Fibroblast of gingiva (primary cell): ENCODE measurements at regions not wholly inside any gene's neighbourhood (a gene's known extent, or its start where the extent isn't known, plus 50 kb on each side); places are given as distances from the start of the nearest gene placed in this dataset.
"Not testable (repeated sequence)": the region's sequence is repeated elsewhere in the genome, so short reads cannot be mapped to it uniquely, and the experiment has no call there.

ENCODE experiments used
- DNase-seq: peaks from one replicate; pipeline ENCODE4 v3.0.0-alpha.2; 2011; ENCODE audit warnings: low read depth

GRCh38 chr4:186481998-186482790 lies 73.2 kb downstream of the MTNR1A start:
- DNase-seq, result no peak

GRCh38 chr4:186475202-186475601 lies 80.2 kb downstream of the MTNR1A start:
- no peak for DNase-seq

DNA sequence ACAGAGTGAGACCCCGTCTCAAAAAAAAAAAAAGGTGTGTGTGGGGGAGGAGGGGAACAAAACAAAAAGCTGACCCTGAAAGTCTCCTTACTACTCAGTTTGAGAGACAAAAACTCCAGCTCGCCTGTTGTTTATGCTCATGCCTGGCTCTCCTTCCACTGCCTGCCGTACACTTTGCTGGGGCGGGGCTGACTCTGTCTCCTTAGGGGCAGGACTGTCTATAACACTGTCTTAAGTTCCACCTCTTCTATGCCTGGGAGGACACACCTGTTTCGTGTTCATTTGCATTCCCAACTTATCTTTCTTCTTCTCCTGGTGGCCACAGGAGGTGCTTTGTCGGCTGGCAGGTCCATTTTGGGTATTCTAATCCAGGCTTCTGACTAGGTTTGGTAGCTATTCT lies 81.4 kb downstream of the MTNR1A start:
- DNase-seq, result no peak

DNA sequence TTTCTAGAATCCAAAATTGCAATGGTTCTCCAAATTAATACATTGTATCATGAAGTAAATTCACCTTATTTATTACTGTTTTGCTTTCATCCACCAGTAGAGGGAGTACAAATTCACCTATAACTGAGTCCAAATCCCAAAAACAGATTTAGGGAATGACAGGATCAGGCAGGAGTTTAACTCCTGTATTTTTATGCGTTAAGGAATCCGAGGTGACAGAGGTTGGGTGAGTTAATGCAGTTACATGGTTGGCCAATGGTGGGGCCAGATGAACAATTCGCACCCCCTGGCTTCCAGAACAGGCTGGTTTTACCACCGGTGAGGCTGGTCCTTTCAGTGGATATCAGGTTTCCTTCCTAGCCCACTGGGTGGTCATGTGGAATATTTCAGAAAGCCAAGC lies 82.4 kb downstream of the MTNR1A start:
- peak; percentile 24 for DNase-seq

GRCh38 chr4:186471441-186471840 lies 83.9 kb downstream of the MTNR1A start:
- DNase-seq, result no peak

GRCh38 chr4:186458050-186458449 lies 97.3 kb downstream of the MTNR1A start:
- DNase-seq, result no peak

DNA sequence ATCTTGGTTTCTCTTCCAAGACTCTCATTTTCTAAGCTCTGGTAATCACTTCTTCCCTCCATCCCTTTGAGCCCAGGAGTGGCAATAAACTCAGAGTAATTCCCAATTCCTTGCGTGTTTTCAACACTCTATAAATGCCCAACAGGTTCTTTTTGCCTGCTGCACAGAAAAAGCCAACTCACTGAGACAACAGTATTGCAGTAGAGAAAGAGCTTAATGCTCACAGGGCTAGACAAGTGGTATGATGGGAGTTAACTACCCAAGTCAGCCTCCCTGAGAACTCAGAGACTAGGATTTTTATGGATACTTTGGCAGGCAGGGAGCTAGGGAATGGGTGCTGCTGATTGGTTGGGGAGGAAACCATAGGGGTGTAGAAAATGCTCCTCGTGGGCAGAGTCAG lies 103.4 kb downstream of the MTNR1A start:
- no peak for DNase-seq

- no peak for DNase-seq
Measured at GRCh38 chr4:186449954-186450353, 105.4 kb downstream of the MTNR1A start.

DNA sequence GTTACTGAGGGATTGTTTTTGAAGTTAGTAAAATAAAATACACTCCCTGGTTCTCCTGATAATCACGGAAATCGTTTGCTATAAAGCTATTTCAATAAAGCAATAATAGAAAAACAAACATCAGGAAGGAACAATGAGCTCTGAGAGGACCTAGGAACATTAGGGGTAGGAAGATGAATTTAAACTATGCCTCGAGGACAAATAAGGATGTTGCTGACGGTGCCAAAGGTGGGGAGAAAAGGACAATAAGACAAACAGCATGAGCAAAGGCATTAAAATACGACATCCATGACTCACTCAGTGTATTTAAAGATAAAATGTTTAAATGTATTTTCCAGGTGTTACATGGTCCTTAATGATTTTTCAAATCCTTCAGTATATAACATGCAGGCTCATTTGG lies 110.3 kb downstream of the MTNR1A start:
- no peak for DNase-seq

- DNase-seq, result no peak
Measured at GRCh38 chr4:186441502-186441901, 113.9 kb downstream of the MTNR1A start.

GRCh38 chr4:186428481-186428880 lies 126.9 kb downstream of the MTNR1A start:
- no peak for DNase-seq

DNA sequence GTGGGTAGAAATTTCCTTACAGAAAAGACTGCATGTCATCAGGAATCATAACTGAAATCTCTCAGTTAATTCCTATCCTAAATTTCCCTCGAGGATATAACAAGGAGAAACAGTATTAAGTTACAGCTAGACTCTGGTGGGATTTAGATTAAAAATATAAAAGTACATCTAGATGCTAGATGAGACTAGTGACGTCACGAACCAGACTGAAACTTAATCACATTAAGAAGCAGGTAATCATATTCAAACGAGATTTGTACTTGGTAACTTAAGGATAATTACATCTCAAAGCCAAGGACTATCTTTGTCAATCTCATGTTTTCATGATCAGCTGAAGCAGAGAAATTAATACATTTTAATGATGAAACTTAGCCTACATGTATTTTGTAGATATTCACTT lies 130.6 kb downstream of the MTNR1A start:
- no peak for DNase-seq

GRCh38 chr4:186422296-186422695 lies 133.1 kb downstream of the MTNR1A start:
- DNase-seq, result no peak

- no peak for DNase-seq
Measured at GRCh38 chr4:186416451-186417060, 138.8 kb downstream of the MTNR1A start.

GRCh38 chr4:186414390-186414789 lies 141.0 kb downstream of the MTNR1A start:
- DNase-seq, result no peak

GRCh38 chr4:186405957-186406356 lies 140.0 kb downstream of the F11 start:
- DNase-seq, result no peak

GRCh38 chr4:186404562-186405134 lies 138.7 kb downstream of the F11 start:
- DNase-seq, result no peak

DNA sequence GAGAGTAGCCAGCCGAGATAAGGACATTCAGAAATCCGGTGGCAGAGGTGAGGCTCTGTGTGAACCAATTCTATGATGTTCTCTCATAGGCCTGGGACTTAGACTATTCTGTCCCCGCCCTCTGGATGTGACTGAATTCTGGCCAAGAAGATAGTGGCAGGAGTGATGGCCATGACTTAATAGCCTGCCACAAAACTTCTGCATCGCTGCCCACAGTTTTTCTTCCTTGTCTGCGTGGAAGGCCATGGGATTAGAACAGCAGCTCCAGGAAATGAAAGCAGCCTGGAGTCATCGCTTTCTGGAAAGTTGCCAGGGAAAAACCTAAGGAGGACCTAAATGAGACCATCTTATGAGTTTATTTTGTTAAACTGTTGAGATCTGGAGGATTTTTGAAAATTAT lies 134.7 kb downstream of the F11 start:
- no peak for DNase-seq

DNA sequence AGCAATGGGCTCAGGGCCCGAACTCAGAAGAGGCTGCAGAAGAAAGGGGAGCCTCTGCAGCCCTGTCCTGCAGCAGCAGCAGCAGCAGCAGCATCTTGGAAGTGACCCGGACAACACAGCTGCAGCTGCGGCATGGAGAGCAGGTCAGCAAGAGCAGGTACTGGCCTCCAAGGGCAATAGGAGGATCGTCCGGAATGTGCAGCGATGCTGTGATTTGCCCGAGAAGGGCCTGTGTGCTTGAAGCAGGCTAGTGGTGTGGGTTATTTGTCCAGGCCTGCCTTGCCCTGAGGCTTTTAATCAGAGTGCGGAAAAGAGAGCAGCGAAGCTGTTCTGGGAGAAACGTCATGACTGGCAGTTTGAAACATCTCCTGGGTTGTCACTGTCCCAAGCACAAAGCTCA lies 126.0 kb downstream of the F11 start:
- DNase-seq, result no peak

GRCh38 chr4:186384328-186384727 lies 118.3 kb downstream of the F11 start:
- not testable (repeated sequence) for DNase-seq

GRCh38 chr4:186368281-186368680 lies 102.3 kb downstream of the F11 start:
- no peak for DNase-seq

- DNase-seq, result no peak
Measured at GRCh38 chr4:186366326-186366725, 100.3 kb downstream of the F11 start.

GRCh38 chr4:186363038-186363437 lies 97.0 kb downstream of the F11 start:
- DNase-seq, result not testable (repeated sequence)

GRCh38 chr4:186360551-186360950 lies 94.6 kb downstream of the F11 start:
- DNase-seq, result no peak
